NCI-H187 treated with DMSO at 0.1 percent for 48 hours (cell line): ENCODE measurements at regions not wholly inside any gene's neighbourhood (a gene's known extent, or its start where the extent isn't known, plus 50 kb on each side); places are given as distances from the start of the nearest gene placed in this dataset.
"Not testable (repeated sequence)": the region's sequence is repeated elsewhere in the genome, so short reads cannot be mapped to it uniquely, and the experiment has no call there.

Source experiments
- DNase-seq: peaks from one replicate; lab custom pipeline; 2025; lab: John Stamatoyannopoulos, UW

DNA sequence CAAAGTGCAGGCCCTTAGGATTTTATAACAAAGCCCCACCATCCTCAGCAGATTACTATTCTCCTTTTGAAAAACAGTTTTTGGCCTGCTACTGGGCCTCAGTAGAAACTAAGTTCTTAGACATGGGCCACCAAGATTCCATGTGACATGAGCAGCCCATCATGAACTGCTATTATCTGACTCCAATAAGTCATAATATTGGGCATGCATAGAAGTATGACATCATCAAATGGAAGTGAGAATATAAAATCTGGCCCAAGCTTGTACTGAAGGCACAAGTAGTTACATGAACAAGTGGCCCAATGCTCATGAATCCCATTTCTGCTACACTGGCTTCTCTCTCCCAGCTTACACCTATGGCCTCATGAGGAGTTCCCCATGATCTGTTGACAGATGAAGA, 404.8 kb downstream of the EPHA5 start:
- DNase-seq: no peak

DNA sequence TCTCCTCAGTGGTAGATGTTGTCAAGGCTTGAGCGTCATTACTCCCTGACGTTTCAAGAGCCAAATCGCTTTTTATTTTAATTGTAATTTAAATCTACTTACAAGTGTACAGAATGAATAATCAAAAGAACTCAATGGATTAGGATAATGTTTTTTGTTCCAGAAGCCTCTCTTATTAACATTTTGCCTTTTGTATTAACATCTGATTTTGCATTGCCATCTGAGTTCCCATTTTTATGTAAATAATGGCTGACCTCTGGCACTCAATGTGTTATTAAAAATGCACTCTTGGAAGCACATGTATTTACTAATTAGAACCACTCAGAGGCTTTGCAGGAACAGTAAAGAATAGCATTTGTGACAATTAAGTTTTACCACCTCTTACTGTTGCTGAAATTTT, 411.0 kb downstream of the EPHA5 start:
- DNase-seq: no peak

DNA sequence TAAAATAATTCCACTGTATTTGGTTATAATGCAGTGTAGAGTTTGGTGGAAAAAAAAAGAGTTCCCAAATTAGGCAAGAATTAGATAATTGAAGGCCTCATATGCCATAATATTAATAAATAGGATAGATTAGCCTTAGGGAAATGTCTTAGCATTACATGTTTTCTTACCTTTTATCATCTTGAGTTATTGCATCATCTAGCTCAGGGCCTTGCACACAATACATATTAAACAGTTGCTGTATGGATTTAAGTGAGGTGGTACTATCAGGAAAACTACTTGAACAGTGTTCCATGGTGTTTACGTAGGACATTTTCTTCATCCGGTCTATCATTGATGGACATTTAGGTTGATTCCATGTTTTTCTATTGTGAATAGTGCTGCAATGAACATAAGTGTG, 419.4 kb downstream of the EPHA5 start:
- no peak for DNase-seq

DNA sequence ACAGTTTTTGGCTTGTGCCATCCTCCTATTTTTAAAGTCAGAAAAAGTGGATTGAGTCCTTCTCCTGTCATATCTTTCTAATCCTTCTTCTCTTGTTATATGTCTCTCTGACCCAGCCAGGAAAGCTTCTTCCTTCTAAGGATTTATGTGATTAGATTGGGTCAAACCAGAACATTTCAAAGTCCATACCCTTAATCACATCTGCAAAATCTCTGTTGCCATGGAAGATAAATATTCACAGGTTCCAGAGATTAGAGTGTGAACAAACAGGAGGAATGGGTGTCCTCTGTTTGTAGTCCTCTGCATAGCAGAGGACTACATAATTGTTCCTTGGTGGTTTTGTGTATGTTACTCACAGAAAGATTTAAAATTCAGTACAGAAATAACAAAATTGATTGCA, 421.2 kb downstream of the EPHA5 start:
- no peak for DNase-seq

DNA sequence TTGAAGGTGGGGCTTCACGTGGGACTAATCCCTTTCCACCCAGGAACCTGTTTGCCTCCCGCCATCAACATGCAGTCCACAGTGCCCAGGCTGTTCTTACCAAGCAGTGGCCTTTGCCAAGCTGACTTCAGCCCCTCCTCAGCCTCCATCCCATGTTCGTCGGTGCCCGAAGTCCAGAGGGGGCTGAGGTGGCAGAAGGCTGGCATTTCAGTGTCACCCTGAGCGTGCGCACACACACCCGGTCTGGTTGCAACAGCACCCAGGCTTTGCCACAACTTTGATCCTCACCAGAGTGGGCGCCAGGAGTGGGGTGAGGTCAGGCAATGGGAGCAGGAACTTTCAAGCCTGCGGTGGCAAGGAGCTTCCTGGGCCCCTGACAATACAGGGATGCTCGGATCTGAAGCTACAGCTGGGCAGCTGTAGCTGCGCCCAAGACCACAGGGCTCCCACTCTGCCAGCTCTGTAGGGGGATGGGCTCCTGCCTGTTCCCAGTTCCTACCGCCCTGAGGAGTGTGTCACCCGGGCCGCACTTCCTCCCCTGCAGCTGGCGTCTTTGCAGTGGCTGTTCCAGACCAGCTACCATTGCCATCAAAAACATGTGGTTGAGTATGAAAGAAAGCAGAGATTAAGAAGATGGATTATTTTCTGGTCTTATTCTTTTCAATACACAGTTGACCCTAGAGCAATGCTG, 428.0 kb downstream of the EPHA5 start:
- DNase-seq: no peak

DNA sequence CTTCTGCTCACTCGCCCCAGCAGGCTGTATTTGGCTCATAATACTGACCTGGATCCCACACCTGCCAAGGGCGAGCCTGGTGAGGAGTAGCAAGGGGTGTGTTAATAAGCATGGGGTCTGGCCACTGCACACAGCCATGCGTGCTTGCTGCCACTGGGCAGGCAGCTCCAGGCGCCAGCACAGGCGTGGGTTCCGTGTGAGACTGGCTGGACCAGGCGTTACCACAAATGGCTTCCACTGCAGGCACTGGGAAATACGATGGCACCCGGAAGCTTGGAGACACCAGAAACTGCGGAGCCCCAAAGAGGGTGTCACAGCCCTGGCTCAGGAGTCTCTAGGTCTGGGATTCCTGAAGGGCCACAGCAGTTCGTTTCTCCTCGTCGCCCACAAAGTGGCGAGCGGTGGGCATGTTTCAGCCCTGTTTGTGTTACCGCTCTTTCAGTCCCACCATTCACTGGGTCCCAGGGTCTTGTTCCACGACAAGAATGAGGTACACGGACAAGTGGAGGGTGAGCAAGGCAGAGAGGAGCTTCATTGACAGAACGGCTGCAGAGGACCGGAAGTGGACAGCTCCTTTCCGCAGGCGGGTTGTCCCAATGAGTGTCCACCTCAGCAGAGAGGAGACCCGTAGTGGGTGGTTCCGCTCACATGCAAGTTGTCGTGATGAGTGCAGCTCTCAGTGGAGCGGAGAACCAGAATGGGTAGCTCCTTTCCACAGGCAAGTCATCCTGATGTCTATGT, 428.9 kb downstream of the EPHA5 start:
- DNase-seq: no peak

DNA sequence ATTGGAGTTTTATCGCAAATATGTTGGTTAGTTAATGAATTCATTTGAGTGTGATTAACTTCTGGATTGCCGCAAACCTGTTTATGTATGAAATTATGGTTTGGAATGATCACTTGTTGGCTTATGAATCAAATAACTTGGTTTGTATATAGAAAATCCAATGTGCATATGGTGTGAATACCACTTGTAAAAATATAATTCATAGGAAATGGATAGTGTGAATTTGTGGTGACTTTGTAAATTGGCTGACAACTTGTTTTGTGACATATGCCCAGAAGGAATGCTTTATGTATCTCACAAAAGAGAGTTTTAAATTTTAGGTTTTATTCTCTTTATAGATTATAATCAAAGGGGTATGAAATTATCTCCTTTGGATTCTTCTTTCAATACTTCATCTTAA, 436.2 kb downstream of the EPHA5 start:
- no peak for DNase-seq

DNA sequence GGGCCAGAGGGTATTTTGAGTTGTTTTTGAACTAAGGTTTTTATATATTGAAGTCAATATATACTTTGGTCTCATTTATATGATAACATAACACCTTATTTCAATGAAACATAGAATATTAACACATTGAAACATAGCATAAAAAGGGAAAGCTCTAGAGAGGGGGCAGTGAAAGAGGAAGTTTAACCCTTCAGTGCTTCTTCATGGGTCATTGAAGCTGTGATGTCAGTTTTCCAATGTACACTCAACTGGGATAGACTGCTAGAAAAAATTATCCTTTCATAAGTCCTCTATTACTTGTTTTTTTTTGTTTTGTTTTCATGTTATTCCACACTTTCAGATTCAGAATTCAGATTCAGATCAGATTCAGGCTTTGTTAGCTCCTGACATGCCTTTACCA, 442.7 kb downstream of the EPHA5 start:
- DNase-seq: no peak

DNA sequence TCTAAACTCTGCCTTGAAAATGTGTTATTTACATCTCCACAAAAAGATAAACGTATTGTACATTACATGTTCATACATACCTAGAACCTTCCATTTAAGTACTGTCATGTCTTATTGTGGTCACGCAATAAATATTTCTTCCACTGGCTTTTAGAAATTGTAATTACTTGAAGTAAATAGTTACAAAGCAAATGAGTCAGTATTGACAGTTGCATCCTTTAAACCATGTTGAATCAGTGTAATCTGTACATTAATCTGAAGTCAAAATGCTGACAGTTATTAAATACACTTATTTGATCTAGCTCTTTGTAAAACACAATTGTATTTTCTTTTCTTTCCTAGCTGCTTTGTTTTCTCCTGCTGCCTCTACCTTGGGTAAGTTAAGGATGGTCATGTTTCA, 446.7 kb downstream of the EPHA5 start:
- DNase-seq: no peak

DNA sequence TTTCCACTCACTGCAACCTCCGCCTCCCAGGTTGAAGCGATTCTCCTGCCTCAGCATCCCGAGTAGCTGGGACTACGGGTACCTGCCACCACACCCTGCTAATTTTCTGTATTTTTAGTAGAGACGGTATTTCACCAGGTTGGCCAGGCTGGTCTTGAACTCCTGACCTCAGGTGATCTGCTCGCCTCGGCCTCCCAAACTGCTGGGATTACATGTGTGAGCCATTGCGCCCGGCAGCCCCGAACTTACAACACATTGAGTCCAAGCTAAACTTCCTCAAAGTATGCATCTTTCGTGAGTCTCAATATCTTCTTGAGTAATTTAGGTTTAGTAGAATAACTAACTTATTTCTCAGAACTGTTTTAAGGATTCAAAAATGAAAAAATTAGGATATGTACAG, 447.2 kb downstream of the EPHA5 start:
- DNase-seq: not testable (repeated sequence)

DNA sequence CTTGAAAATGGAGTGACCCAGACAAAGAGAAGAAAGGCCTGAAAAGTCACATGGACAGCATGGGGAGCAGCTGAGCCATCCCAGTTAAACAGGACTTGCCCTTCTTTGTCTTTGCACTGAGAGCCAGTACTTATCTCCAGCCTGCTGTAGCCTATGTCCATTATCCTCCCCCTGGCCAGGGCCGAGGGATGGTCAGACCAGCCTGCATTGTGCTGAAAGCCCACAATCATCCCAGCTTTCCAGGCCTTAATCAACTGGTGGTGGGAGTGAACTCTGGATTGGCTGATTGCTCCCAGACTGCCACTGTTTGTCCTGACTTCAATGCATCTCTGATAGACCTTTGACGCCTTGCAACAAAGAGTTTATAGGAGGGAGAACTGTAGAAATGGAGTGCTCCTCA, 453.1 kb downstream of the EPHA5 start:
- DNase-seq: no peak

DNA sequence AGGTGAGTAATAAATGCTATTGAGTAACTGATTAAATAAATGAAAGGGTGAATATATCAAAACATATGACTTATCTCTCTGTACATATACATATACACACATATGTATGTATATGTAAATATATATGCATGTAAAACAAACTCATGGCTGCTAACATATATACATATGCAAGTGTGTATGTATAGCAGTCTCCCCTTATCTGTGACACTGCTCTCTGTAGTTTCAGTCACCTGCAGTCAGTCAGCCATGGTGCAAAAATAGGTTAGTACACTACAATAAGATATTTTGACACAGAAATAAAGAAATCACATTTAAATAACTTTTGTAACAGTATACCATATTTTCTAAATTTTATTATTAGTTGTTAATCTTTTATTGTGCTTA, 467.4 kb downstream of the EPHA5 start:
- DNase-seq: no peak

DNA sequence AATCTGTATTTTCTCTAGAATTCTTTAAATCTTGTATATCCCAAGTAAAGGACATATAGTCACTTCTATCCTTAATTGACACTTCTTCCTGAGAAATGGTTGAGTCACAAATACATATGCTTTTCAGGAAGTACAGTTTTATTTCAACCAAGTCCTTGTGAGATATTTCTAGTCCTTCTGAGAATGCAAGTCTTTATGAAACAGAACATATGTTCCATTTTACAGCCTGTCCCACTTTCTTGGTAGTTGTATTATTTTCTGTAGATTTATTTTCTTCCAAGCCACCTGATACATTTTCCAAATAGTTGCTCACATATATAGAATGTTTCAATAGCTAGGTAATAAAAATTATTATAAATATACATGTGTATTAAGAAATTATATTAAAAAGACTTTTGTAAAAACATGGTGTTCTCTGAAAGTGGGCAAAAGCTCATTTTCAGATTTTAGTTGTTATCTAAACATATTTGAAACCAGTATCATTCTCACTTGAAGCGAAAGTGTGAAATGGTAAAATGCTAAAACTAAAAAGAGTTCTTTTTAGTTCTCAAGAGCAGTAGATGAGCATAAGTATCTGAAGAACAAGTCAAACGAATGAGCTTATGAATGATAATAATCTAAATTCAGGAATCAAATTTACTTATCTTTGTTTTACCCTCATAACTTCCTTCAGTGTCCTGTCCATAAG, 468.0 kb downstream of the EPHA5 start:
- no peak for DNase-seq

DNA sequence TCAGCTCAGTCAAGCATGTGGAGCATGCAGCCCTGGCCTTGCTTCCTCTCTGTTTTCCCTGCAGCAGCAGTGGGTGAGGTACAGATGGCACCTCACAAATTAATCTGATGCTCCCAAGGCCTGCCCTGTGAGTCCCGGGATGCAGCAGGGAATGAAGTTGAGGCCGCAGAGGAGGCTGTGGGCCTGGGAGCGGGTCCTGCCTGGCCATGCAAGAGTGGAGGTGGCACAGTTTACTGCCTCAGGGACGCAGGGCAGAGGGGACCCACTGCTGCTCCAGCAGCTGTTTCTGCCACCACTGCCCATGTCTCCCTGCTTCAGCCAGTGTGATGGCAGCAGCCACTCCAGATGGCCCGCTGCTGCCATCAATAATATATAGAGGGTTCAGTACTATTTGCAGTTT, 474.6 kb downstream of the EPHA5 start:
- DNase-seq: no peak

DNA sequence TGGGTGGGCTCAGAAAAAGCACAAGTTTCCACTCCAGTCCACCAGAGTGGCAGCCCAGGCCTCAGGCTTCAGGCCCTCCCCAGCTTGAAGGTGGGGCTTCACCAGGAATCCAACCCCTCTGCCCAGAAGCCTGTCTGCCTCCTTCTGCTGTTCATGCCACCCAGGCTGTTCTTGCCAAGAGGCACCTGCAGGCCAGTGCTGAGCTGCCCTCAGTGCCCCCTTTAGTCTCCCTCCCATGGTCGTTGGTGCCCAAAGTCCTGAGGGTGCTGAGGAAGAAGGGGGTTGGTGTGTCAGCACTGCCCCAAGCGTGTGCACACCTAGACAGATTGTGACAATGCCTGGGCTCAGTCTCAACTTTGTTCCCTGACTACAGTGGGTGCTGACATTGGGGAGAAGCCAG, 475.3 kb downstream of the EPHA5 start:
- no peak for DNase-seq

DNA sequence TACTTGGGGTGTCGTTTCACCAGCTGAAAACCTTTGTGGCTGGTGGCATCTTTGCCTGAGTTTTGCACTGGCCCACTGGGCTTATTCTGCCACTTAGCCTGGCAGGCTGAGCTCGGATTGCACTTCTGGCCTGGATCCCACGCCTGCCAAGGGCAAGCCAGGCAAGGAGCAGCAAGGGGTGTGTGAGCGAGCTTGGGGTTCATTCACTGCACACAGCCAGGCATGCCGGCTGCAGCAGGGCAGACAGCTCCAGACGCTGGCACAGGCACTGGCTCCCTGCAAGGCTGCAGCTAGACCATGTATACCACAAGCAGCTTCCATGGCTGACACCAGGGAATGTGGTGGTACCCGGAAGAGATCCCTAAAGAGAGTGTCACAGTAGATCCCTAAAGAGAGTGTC, 476.3 kb downstream of the EPHA5 start:
- no peak for DNase-seq

DNA sequence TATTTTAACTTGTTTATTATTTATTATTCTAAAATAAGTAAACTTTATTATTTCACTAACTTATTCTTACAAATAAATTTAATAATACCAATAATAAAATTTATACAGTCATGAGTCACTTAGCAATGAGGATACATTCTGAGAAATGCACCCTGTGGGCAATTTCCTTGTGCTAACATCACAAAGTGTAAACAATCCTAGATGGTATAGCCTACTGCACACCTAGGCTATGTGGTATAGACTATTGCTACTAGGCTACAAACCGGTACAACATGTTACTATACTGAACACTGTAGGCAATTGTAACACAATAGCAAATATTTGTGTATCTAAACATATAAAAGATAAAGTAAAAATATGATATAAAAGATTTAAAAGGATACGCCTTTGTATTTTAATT, 479.5 kb downstream of the EPHA5 start:
- DNase-seq: no peak

DNA sequence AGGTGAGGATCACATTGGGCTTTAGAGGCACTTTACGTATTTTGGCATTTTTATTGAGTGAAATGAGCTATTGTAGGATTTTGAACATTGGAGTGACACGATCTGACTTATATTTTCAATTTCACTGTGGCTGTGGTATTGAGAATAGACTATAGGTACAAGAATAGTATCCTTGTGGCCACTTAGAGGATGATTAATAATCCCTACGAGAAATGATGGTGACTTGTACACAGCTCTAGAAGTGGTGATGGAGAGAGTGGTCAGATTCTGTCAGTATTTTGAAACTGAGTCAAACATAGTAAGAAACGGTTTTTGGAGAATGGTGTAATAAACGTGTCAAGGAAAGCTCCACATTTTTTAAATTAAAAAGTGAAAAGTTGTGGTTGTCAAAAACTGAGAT, 494.7 kb downstream of the EPHA5 start:
- no peak for DNase-seq

DNA sequence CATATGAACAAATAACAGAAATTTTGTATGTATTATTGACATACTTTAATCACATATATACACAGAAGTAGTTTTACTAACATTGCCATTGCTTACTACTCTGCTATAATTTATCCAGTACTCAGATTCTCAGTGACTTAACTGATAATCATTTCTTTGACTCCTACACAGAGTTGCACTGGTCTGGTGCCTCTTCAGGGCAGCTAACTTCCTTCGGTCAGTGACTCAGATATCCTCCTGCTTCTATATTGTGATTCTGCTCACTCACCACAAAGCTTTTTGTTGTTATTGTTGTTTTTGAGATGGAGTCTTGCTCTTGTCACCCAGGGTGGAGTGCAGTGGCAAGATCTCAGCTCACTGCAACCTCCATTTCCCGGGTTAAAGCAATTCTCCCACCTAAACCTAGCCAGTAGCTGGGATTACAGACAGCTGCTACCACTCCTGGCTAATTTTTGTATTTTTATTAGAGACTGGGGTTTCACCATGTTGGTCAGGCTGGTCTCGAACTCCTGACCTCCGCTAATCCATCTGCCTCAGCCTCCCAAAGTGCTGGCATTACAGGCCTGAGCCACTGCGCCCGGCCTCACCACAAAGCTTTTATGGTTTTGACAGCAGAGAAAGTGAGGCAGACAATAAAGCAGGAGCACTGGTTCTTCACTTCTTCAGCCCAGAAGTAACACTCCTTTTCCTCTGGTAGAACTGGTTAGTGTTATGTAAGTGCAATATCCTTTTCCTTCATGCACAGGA, 499.3 kb downstream of the EPHA5 start:
- DNase-seq: no peak

DNA sequence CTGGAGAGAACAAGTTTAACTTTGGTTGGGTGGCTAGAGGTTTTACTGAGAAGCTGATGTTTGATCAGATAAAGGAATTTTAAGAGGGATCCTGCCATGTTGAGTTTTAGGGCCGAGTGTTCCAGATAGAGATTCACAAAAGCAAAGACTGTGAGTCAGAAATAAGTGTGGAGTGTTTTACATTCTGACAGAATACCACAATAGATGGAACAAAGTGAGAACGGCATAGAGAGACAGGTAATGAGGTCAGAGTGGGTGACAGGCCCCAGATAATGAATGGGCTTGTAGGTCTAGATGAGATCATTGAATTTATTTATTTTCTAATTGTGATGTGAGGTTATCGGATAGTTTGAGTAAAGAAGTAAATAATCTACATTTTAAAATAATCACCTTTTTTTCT, 502.6 kb downstream of the EPHA5 start:
- no peak for DNase-seq

DNA sequence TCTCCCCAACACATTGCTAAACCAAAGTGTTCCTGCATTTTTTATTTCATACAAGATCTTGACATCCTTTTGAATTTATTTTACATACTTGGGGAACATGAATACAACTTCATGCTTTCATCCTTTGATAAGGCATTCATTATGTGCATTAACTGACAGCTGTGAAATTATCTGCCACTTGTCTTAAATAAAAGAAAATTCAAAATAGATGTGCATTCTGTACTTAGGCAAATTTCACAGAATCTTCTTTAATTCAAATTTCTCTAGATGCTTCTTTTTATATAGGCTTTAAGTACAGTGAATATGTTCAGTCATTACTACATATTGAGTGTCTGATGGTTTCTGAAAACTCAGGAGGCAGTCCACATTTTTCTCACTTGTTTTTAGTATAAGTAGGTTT, 518.1 kb downstream of the EPHA5 start:
- no peak for DNase-seq

DNA sequence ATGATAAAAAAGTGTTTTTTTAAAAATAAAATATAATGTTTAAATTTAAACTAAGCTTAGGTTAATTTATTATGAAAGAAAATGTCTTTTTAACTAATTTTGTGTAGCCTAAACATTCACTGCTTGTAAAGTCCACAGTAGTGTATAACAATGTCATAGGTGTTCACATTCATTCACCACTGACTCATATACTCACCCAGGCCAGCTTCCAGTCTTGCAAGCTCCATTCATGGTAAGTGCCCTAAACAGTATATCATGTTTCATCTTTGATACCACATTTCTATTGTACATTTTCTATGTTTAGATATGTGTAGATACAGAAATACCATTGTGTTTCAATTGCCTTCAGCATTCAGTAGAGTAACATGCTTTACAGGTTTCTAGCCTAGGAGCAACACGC, 530.3 kb downstream of the EPHA5 start:
- no peak for DNase-seq

DNA sequence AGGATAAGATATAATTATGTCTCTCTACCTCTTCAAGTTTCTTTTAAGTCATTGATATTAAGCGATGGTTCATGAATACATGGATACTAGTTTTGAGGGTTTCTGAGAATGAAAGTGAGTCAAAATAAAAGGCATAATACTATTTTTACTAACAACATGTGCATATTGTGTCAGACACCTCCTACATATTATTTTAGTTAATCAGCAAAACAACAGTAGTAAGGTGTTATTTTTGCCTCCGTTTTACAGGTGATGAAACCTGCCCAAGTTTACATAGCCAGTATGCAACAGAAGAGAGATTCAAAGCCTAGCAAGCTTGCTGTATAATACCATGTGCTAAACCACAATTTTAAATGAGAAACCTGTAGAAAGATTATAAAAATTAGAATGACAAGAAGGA, 544.1 kb downstream of the EPHA5 start:
- DNase-seq: no peak
